ENCODE measurements at regions not wholly inside any gene's neighbourhood (a gene's known extent, or its start where the extent isn't known, plus 50 kb on each side); places are given as distances from the start of the nearest gene placed in this dataset.

DNA sequence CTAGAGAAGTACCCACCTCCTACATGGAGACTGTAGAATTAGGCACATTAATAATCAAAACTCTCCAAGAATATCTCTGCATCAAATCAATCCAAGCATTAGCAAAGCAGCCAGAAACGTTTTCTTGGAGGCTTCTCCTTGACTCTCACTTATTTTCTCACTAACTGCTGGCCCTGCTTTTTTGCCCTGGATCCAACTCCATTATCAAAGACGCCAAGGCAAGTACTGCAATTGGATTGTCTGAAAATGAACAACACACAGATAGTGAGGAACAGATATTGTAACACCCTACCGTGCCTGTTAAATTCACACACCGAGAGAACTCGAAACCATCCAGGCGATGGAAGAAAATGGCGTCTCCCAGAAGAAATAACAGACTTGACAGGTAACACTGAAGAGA lies 256.2 kb upstream of the MDFIC2 start:
- DNase-seq (ENCODE audit: low read depth) = no peak
- TF ChIP-seq, protein P1, sequence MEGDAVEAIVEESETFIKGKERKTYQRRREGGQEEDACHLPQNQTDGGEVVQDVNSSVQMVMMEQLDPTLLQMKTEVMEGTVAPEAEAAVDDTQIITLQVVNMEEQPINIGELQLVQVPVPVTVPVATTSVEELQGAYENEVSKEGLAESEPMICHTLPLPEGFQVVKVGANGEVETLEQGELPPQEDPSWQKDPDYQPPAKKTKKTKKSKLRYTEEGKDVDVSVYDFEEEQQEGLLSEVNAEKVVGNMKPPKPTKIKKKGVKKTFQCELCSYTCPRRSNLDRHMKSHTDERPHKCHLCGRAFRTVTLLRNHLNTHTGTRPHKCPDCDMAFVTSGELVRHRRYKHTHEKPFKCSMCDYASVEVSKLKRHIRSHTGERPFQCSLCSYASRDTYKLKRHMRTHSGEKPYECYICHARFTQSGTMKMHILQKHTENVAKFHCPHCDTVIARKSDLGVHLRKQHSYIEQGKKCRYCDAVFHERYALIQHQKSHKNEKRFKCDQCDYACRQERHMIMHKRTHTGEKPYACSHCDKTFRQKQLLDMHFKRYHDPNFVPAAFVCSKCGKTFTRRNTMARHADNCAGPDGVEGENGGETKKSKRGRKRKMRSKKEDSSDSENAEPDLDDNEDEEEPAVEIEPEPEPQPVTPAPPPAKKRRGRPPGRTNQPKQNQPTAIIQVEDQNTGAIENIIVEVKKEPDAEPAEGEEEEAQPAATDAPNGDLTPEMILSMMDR (IDR thresholded peaks at IDR 0.05; ENCODE audit: low read length, missing control alignments) = no peak
- H3K4me3 ChIP-seq (replicated peaks; ENCODE audit: low read depth, low read length) = no peak overlapping the region

DNA sequence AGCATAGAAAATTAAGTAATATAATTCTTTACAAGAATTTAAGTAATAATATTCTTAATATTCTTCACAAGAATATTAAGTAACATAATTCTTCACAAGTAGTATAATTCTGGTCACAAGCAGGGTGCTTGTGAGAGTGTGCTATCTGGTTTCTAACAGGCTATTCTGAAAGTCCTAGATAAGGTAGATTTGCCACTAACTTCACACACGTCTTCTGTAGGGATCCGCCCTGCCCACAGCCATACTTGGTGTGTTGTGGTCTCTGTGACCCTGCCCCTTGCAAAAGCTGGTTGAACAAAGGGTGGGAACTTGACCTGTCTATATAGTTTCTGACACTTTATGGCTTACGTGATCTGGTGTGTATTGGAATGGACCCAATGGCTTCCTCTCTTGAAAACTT lies 253.4 kb upstream of the MDFIC2 start:
- DNase-seq (ENCODE audit: low read depth) = no peak
- TF ChIP-seq, protein P1 (IDR thresholded peaks at IDR 0.05; ENCODE audit: low read length, missing control alignments) = no peak
- H3K4me3 ChIP-seq (replicated peaks; ENCODE audit: low read depth, low read length) = no peak overlapping the region

DNA sequence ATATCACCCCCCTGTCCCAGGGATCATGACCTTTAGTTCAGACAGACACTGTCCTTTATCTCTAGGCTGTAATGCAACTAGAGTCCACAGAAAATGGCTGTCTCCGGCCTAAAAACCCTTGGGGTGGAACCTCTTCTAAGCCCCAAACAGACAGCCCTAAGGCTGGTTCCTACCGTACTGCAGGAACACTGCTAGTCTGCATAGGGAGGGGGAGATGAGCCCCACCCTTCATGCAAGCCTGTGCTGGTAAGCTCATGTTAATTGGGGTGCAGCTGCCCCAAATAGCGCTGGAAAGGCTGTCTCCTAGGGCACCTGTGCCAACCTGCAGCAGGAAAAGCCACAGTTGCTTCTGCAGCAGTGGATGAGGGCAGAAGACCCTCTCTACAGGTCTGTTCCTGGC lies 252.1 kb upstream of the MDFIC2 start:
- H3K4me3 ChIP-seq (replicated peaks; ENCODE audit: low read depth, low read length) = no peak overlapping the region
- no peak for DNase-seq (ENCODE audit: low read depth)
- TF ChIP-seq, protein P1 (IDR thresholded peaks at IDR 0.05; ENCODE audit: low read length, missing control alignments) = no peak

DNA sequence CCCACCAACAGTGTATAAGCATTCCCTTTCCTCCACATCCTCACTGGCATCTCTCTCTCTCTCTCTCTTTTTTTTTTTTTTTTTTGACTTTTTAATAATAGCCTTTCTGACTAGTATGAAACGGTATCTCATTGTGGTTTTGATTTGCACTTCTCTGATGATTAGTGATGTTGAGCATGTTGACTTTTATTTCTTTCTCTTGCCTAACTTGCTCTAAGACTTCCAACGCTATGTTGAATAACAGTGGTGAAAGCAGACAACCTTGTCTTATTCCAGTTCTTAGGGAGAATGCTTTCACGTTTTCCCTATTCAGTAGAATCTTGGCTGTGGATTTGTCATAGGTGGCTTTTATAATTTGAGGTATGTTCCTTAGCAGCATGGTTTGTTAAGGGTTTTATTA lies 249.4 kb upstream of the MDFIC2 start:
- no peak overlapping the region for H3K4me3 ChIP-seq (replicated peaks; ENCODE audit: low read depth, low read length)
- no peak for DNase-seq (ENCODE audit: low read depth)
- TF ChIP-seq, protein P1 (IDR thresholded peaks at IDR 0.05; ENCODE audit: low read length, missing control alignments) = no peak

DNA sequence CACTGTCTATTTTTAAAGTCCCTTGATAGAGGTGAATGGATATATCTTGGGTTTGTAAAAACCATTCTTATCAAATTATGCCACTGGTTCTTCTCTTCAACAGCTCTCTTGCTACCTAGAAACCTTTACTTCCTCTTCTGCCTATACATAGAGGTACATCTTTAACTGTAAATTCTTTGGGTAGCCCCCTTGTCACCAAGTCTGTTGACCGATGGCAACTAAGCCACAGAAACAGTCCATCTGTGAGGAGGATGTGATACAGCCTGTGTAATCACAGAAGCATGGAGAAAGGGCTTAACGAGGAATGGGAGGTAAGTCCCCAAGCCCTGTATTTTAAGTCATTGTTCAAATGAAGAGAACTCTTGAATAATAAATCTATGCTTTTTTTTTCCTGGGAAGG lies 246.5 kb upstream of the MDFIC2 start:
- H3K4me3 ChIP-seq (replicated peaks; ENCODE audit: low read depth, low read length) = no peak overlapping the region
- DNase-seq (ENCODE audit: low read depth) = no peak
- TF ChIP-seq, protein P1 (IDR thresholded peaks at IDR 0.05; ENCODE audit: low read length, missing control alignments) = no peak

DNA sequence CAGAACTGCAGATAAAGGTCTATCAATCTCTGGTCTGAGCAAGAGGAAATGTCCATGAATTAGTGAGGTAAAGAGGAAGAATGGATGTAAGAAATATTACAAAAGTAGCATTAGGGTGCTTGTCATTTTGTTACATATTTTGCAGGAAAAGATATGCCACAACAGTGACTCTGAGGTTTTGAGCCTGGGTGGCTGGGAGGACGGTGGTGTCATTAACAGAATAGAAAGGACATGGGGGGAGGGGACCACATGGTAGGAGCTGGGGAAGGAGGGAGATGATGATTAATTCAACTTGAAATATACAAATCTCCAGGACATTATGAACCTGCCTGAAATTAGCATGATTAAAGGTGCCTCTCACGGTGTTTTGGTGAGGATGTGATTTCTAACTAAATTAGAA lies 245.5 kb upstream of the MDFIC2 start:
- TF ChIP-seq, protein P1 (IDR thresholded peaks at IDR 0.05; ENCODE audit: low read length, missing control alignments) = no peak
- DNase-seq (ENCODE audit: low read depth) = no peak
- H3K4me3 ChIP-seq (replicated peaks; ENCODE audit: low read depth, low read length) = no peak overlapping the region

DNA sequence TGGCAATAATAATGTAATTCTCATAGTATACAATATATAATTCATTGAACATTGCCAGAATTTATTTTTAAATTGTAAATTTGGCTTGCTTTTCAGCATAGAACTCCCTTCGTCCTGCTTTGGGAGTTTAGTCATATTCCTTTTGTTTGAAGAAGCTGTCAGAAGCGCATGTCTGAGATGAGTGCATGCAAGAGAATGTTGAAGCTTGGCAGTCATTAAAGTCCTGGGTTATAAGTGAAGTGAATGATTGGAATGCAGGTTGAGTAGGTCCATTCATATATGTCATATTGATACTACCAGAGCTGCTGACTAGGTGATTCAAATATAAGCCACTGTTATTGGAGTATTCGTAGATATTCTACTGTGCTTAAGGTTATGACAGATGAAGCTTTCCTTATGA lies 243.6 kb upstream of the MDFIC2 start:
- TF ChIP-seq, protein P1 (IDR thresholded peaks at IDR 0.05; ENCODE audit: low read length, missing control alignments) = no peak
- no peak overlapping the region for H3K4me3 ChIP-seq (replicated peaks; ENCODE audit: low read depth, low read length)
- DNase-seq (ENCODE audit: low read depth) = peak; percentile 4
